ENCODE measurements at regions not wholly inside any gene's neighbourhood (a gene's known extent, or its start where the extent isn't known, plus 50 kb on each side); places are given as distances from the start of the nearest gene placed in this dataset.

DNA sequence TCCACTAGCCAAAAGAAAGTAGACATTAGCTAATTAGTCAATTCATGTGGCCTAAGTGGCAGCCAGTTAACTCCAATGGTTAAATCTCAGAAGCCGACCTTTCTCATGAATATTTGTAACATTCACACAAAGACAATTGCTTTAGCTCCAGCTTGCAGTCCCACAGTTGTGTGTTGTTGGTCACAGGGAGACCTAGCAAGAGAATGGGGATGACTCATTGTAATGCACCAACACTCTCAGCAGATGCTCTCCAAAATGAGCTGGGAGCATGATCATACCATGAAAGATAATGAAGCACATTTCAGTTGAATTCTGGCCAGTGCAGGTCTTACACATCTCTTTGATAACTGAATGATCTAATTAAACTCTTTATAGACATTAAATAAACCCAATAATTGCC, 160.4 kb downstream of the HLX start:
- TF ChIP-seq, protein P1, sequence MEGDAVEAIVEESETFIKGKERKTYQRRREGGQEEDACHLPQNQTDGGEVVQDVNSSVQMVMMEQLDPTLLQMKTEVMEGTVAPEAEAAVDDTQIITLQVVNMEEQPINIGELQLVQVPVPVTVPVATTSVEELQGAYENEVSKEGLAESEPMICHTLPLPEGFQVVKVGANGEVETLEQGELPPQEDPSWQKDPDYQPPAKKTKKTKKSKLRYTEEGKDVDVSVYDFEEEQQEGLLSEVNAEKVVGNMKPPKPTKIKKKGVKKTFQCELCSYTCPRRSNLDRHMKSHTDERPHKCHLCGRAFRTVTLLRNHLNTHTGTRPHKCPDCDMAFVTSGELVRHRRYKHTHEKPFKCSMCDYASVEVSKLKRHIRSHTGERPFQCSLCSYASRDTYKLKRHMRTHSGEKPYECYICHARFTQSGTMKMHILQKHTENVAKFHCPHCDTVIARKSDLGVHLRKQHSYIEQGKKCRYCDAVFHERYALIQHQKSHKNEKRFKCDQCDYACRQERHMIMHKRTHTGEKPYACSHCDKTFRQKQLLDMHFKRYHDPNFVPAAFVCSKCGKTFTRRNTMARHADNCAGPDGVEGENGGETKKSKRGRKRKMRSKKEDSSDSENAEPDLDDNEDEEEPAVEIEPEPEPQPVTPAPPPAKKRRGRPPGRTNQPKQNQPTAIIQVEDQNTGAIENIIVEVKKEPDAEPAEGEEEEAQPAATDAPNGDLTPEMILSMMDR (IDR thresholded peaks at IDR 0.05; ENCODE audit: low read length) = no peak
- no peak for TF ChIP-seq EZH2 (IDR thresholded peaks at IDR 0.05; ENCODE audit: borderline replicate concordance, low read length)
